Smooth muscle cell (in vitro differentiated cells): ENCODE measurements at regions not wholly inside any gene's neighbourhood (a gene's known extent, or its start where the extent isn't known, plus 50 kb on each side); places are given as distances from the start of the nearest gene placed in this dataset.

Experiments used
- DNase-seq: peaks from one replicate; lab custom pipeline; 2025; ENCODE audit not compliant: unreplicated experiment; lab: John Stamatoyannopoulos, UW
- H2AFZ ChIP-seq: fragments of 200-600 bp; sonication (generic); 2 replicates; pipeline ENCODE4 v1.6.0; 2016; ENCODE audit warnings: antibody characterized with exemption, low read depth, mild to moderate bottlenecking
- H3F3A ChIP-seq: fragments of 200-600 bp; sonication (generic); 2 replicates; pipeline ENCODE4 v1.6.0; 2017; ENCODE audit warnings: antibody characterized with exemption, low read depth
- H3K27ac ChIP-seq: fragments of 200-600 bp; sonication (generic); 2 replicates; pipeline ENCODE4 v1.5.1; 2016; ENCODE audit warnings: low read depth, mild to moderate bottlenecking
- H3K27me3 ChIP-seq: fragments of 200-600 bp; sonication (generic); 2 replicates; pipeline ENCODE4 v1.6.1; 2016; ENCODE audit warnings: low read depth, mild to moderate bottlenecking
- H3K36me3 ChIP-seq: fragments of 200-600 bp; sonication (generic); 2 replicates; pipeline ENCODE4 v1.5.1; 2016; ENCODE audit warnings: low read depth
- H3K4me1 ChIP-seq: fragments of 200-600 bp; sonication (generic); 2 replicates; pipeline ENCODE4 v1.5.1; 2016; ENCODE audit warnings: low read depth
- H3K4me2 ChIP-seq: fragments of 200-600 bp; sonication (generic); 2 replicates; pipeline ENCODE4 v1.6.0; 2016; ENCODE audit warnings: mild to moderate bottlenecking
- H3K4me3 ChIP-seq: fragments of 200-600 bp; sonication (generic); 2 replicates; pipeline ENCODE4 v1.5.1; 2016; ENCODE audit warnings: mild to moderate bottlenecking
- H3K79me2 ChIP-seq: fragments of 200-600 bp; sonication (generic); 2 replicates; pipeline ENCODE4 v1.6.0; 2016; ENCODE audit warnings: low read depth, mild to moderate bottlenecking
- H3K9ac ChIP-seq: fragments of 200-600 bp; sonication (generic); 2 replicates; pipeline ENCODE4 v1.6.0; 2016; ENCODE audit warnings: low read depth
- H3K9me3 ChIP-seq: fragments of 200-600 bp; sonication (generic); replicated peaks from 2 replicates; pipeline ENCODE4 v1.5.1; 2016; ENCODE audit warnings: low read depth
- H4K20me1 ChIP-seq: fragments of 200-600 bp; sonication (generic); 2 replicates; pipeline ENCODE4 v1.6.0; 2016; ENCODE audit warnings: low read depth
- CTCF ChIP-seq: fragments of 200-600 bp; sonication (generic); IDR thresholded peaks from 2 replicates; pipeline ENCODE4 v1.5.1; 2017; ENCODE audit warnings: borderline replicate concordance, mild to moderate bottlenecking, antibody characterized with exemption; ENCODE audit not compliant: insufficient read depth, poor library complexity, severe bottlenecking
- whole genome bisulfite sequencing: methylation state at CpG from one replicate; pipeline ENCODE4 v1.1.7; 2016; ENCODE audit warnings: low lambda C conversion rate; 5-methylcytosine and 5-hydroxymethylcytosine counted together

- H3K27me3 ChIP-seq, result peaks cover 8% of the 10 kb centered on the region
- no peaks in the 10 kb centered on the region for H3K9me3 ChIP-seq
- no peak overlapping the region for H3K27ac ChIP-seq
- no peak overlapping the region for H3K9ac ChIP-seq
- peaks cover 12% of the 10 kb centered on the region for H3K4me1 ChIP-seq
- no peak overlapping the region for H3K4me2 ChIP-seq
- no peak for TF ChIP-seq CTCF
- H2AFZ ChIP-seq, result no peak overlapping the region
- H3K36me3 ChIP-seq, result no peaks in the 10 kb centered on the region
- 84% methylated on average over 3 of the region's 3 CpGs for WGBS
- H3K4me3 ChIP-seq, result no peak overlapping the region
- H3K79me2 ChIP-seq, result no peaks in the 10 kb centered on the region
- H4K20me1 ChIP-seq, result no peaks in the 10 kb centered on the region
- DNase-seq, result no peak
- no peaks in the 10 kb centered on the region for H3F3A ChIP-seq
Measured at GRCh38 chr11:127462065-127462344, 461.4 kb upstream of the KIRREL3 start.

GRCh38 chr11:127461241-127462064 lies 460.9 kb upstream of the KIRREL3 start:
- Histone ChIP-seq H3K27ac (no peak overlapping the region), H3K27me3 (peaks cover 8% of the 10 kb centered on the region), H4K20me1 (no peaks in the 10 kb centered on the region), H2AFZ (no peak overlapping the region), H3K79me2 (no peaks in the 10 kb centered on the region), H3K4me2 (no peak overlapping the region), H3K9ac (no peak overlapping the region), H3K36me3 (no peaks in the 10 kb centered on the region), H3F3A (no peaks in the 10 kb centered on the region), H3K4me1 (peaks cover 12% of the 10 kb centered on the region), H3K4me3 (no peak overlapping the region), H3K9me3 (no peaks in the 10 kb centered on the region)
- no peak for TF ChIP-seq CTCF
- WGBS, result 74% methylated on average over 6 of the region's 6 CpGs
- DNase-seq, result no peak

GRCh38 chr11:127458561-127458960 lies 458.0 kb upstream of the KIRREL3 start:
- no peak overlapping the region for H3K4me2 ChIP-seq
- H3K27ac ChIP-seq, result no peak overlapping the region
- H3K4me3 ChIP-seq, result no peak overlapping the region
- peaks cover 4% of the 10 kb centered on the region for H3K27me3 ChIP-seq
- H2AFZ ChIP-seq, result no peak overlapping the region
- no peaks in the 10 kb centered on the region for H3F3A ChIP-seq
- WGBS, result 54% methylated on average over 2 of the region's 2 CpGs
- H3K9me3 ChIP-seq, result no peaks in the 10 kb centered on the region
- H3K36me3 ChIP-seq, result no peaks in the 10 kb centered on the region
- no peak for DNase-seq
- no peak for TF ChIP-seq CTCF
- H3K79me2 ChIP-seq, result no peaks in the 10 kb centered on the region
- H3K4me1 ChIP-seq, result peaks cover 12% of the 10 kb centered on the region
- no peaks in the 10 kb centered on the region for H4K20me1 ChIP-seq
- no peak overlapping the region for H3K9ac ChIP-seq

- Histone ChIP-seq H3K4me2 (no peak overlapping the region), H3K79me2 (no peaks in the 10 kb centered on the region)
Measured at GRCh38 chr11:127454856-127455255, 454.3 kb upstream of the KIRREL3 start.

More at GRCh38 chr11:127454856-127455255, 454.3 kb upstream of the KIRREL3 start:
- no peaks in the 10 kb centered on the region for H3K9me3 ChIP-seq
- DNase-seq, result no peak
- WGBS, result 21% methylated on average over 4 of the region's 4 CpGs
- H3K4me1 ChIP-seq, result no peaks in the 10 kb centered on the region
- no peaks in the 10 kb centered on the region for H4K20me1 ChIP-seq
- H3K27ac ChIP-seq, result no peak overlapping the region
- no peak overlapping the region for H3K9ac ChIP-seq
- H2AFZ ChIP-seq, result no peak overlapping the region
- TF ChIP-seq CTCF, result no peak
- no peaks in the 10 kb centered on the region for H3F3A ChIP-seq
- no peaks in the 10 kb centered on the region for H3K36me3 ChIP-seq
- H3K27me3 ChIP-seq, result peaks cover 16% of the 10 kb centered on the region
- H3K4me3 ChIP-seq, result no peak overlapping the region
